Right kidney (tissue), 1 donor: ENCODE measurements at regions not wholly inside any gene's neighbourhood (a gene's known extent, or its start where the extent isn't known, plus 50 kb on each side); places are given as distances from the start of the nearest gene placed in this dataset.
A peak's percentile ranks its signal among the peaks of the same experiment; 100 is the strongest.
"Not testable (repeated sequence)": the region's sequence is repeated elsewhere in the genome, so short reads cannot be mapped to it uniquely, and the experiment has no call there.

ENCODE experiments used
- DNase-seq: peaks from one replicate; pipeline ENCODE4 v3.0.0-alpha.2; 2016

- no peak for DNase-seq
Observed at GRCh38 chr7:69359003-69359700, 239.1 kb upstream of the AUTS2 start.

- no peak for DNase-seq
Observed at GRCh38 chr7:69360913-69361312, 237.4 kb upstream of the AUTS2 start.

- DNase-seq, result no peak
Observed at GRCh38 chr7:69363136-69363535, 235.1 kb upstream of the AUTS2 start.

GRCh38 chr7:69364813-69365643 lies 233.2 kb upstream of the AUTS2 start:
- peak; percentile 15 for DNase-seq

GRCh38 chr7:69365651-69366192 lies 232.6 kb upstream of the AUTS2 start:
- peak; percentile 57 for DNase-seq

GRCh38 chr7:69367780-69368179 lies 230.5 kb upstream of the AUTS2 start:
- DNase-seq, result no peak

GRCh38 chr7:69373171-69374043 lies 224.9 kb upstream of the AUTS2 start:
- DNase-seq, result peak; percentile 21

GRCh38 chr7:69374044-69374425 lies 224.2 kb upstream of the AUTS2 start:
- DNase-seq, result no peak

GRCh38 chr7:69377191-69377590 lies 221.1 kb upstream of the AUTS2 start:
- no peak for DNase-seq

GRCh38 chr7:69388452-69389137 lies 209.7 kb upstream of the AUTS2 start:
- no peak for DNase-seq

GRCh38 chr7:69389216-69389615 lies 209.1 kb upstream of the AUTS2 start:
- DNase-seq, result no peak

GRCh38 chr7:69393912-69394311 lies 204.4 kb upstream of the AUTS2 start:
- not testable (repeated sequence) for DNase-seq

- no peak for DNase-seq
Observed at GRCh38 chr7:69395061-69395714, 203.1 kb upstream of the AUTS2 start.

- no peak for DNase-seq
Observed at GRCh38 chr7:69398986-69399385, 199.3 kb upstream of the AUTS2 start.

GRCh38 chr7:69399401-69399800 lies 198.9 kb upstream of the AUTS2 start:
- no peak for DNase-seq

GRCh38 chr7:69402696-69403095 lies 195.6 kb upstream of the AUTS2 start:
- DNase-seq, result no peak

GRCh38 chr7:69403169-69403568 lies 195.1 kb upstream of the AUTS2 start:
- DNase-seq, result no peak

- no peak for DNase-seq
Observed at GRCh38 chr7:69411018-69411417, 187.3 kb upstream of the AUTS2 start.

GRCh38 chr7:69411466-69411865 lies 186.8 kb upstream of the AUTS2 start:
- no peak for DNase-seq

GRCh38 chr7:69412331-69413146 lies 185.7 kb upstream of the AUTS2 start:
- DNase-seq, result no peak
